Activated CD4-positive, alpha-beta T cell treated with anti-CD3 and anti-CD28 coated beads, Interleukin-2, amount 50 U/mL, for 48 hours (primary cell): ENCODE measurements at regions not wholly inside any gene's neighbourhood (a gene's known extent, or its start where the extent isn't known, plus 50 kb on each side); places are given as distances from the start of the nearest gene placed in this dataset.

Source experiments
- DNase-seq, 2 experiments: peaks; one replicate each; pipeline ENCODE4 v3.0.0-alpha.2; 2020

GRCh38 chr2:31469648-31470047 lies 55.1 kb upstream of the XDH start:
- DNase-seq, result no peak

- DNase-seq, result peak in 1 of 2 experiments; percentile 3
These were observed 52.9 kb upstream of the XDH start for GRCh38 chr2:31467426-31467825.
